ENCODE measurements at regions not wholly inside any gene's neighbourhood (a gene's known extent, or its start where the extent isn't known, plus 50 kb on each side); places are given as distances from the start of the nearest gene placed in this dataset.

GRCh38 chr4:187569871-187570270 is 425.7 kb upstream of the ZFP42 start:
- no peak overlapping the region for H3K4me3 Mint-ChIP-seq
- H3K4me1 Mint-ChIP-seq (ENCODE audit: low read depth): no peaks in the 10 kb centered on the region
- intact Hi-C loops (cut with micrococcal nuclease): no loop called here
- H3K36me3 Mint-ChIP-seq (ENCODE audit: low read depth): no peaks in the 10 kb centered on the region
- no peak for DNase-seq
- no peak overlapping the region for H3K27ac Mint-ChIP-seq
- CTCF ChIA-PET: no interaction called here
- H3K27me3 Mint-ChIP-seq (ENCODE audit: low read depth): no peaks in the 10 kb centered on the region
- peaks cover 10% of the 10 kb centered on the region for H3K9me3 Mint-ChIP-seq

GRCh38 chr4:187575706-187576105 is 419.9 kb upstream of the ZFP42 start:
- DNase-seq: no peak
- Mint-ChIP-seq H3K36me3 (ENCODE audit: low read depth) (no peaks in the 10 kb centered on the region), H3K4me1 (ENCODE audit: low read depth) (no peaks in the 10 kb centered on the region), H3K27ac (no peak overlapping the region), H3K27me3 (ENCODE audit: low read depth) (no peaks in the 10 kb centered on the region), H3K9me3 (no peaks in the 10 kb centered on the region), H3K4me3 (no peak overlapping the region)
- intact Hi-C loops (cut with micrococcal nuclease): no loop called here
- CTCF ChIA-PET: no interaction called here

GRCh38 chr4:187576751-187577150 is 418.8 kb upstream of the ZFP42 start:
- Mint-ChIP-seq H3K4me1 (ENCODE audit: low read depth) (no peaks in the 10 kb centered on the region), H3K27me3 (ENCODE audit: low read depth) (no peaks in the 10 kb centered on the region), H3K36me3 (ENCODE audit: low read depth) (no peaks in the 10 kb centered on the region), H3K27ac (no peak overlapping the region), H3K9me3 (no peaks in the 10 kb centered on the region), H3K4me3 (no peak overlapping the region)
- no peak for DNase-seq
- CTCF ChIA-PET: no interaction called here
- intact Hi-C loops (cut with micrococcal nuclease): no loop called here

- Mint-ChIP-seq H3K27ac (no peak overlapping the region), H3K4me3 (no peak overlapping the region), H3K27me3 (ENCODE audit: low read depth) (no peaks in the 10 kb centered on the region), H3K9me3 (no peaks in the 10 kb centered on the region), H3K36me3 (ENCODE audit: low read depth) (no peaks in the 10 kb centered on the region), H3K4me1 (ENCODE audit: low read depth) (no peaks in the 10 kb centered on the region)
- no peak for DNase-seq
- intact Hi-C loops (cut with micrococcal nuclease): no loop called here
- CTCF ChIA-PET: no interaction called here
Observed at GRCh38 chr4:187577941-187578480, 417.6 kb upstream of the ZFP42 start.

- intact Hi-C loops (cut with micrococcal nuclease): no loop called here
- H3K27ac Mint-ChIP-seq: no peak overlapping the region
- no peak overlapping the region for H3K4me3 Mint-ChIP-seq
- H3K9me3 Mint-ChIP-seq: no peaks in the 10 kb centered on the region
- CTCF ChIA-PET: no interaction called here
- H3K4me1 Mint-ChIP-seq (ENCODE audit: low read depth): no peaks in the 10 kb centered on the region
- no peaks in the 10 kb centered on the region for H3K36me3 Mint-ChIP-seq (ENCODE audit: low read depth)
- no peak for DNase-seq
- no peaks in the 10 kb centered on the region for H3K27me3 Mint-ChIP-seq (ENCODE audit: low read depth)
Observed at GRCh38 chr4:187586892-187587291, 408.7 kb upstream of the ZFP42 start.

- DNase-seq: no peak
- H3K27ac Mint-ChIP-seq: no peak overlapping the region
- intact Hi-C loops (cut with micrococcal nuclease): no loop called here
- H3K4me1 Mint-ChIP-seq (ENCODE audit: low read depth): no peaks in the 10 kb centered on the region
- no peaks in the 10 kb centered on the region for H3K9me3 Mint-ChIP-seq
- H3K27me3 Mint-ChIP-seq (ENCODE audit: low read depth): no peaks in the 10 kb centered on the region
- no peaks in the 10 kb centered on the region for H3K36me3 Mint-ChIP-seq (ENCODE audit: low read depth)
- H3K4me3 Mint-ChIP-seq: no peak overlapping the region
- CTCF ChIA-PET: no interaction called here
Observed at GRCh38 chr4:187598196-187598595, 397.4 kb upstream of the ZFP42 start.

- Mint-ChIP-seq H3K4me1 (ENCODE audit: low read depth) (no peaks in the 10 kb centered on the region), H3K27ac (no peak overlapping the region), H3K9me3 (no peaks in the 10 kb centered on the region), H3K36me3 (ENCODE audit: low read depth) (no peaks in the 10 kb centered on the region), H3K27me3 (ENCODE audit: low read depth) (peaks cover 4% of the 10 kb centered on the region), H3K4me3 (no peak overlapping the region)
- CTCF ChIA-PET: no interaction called here
- intact Hi-C loops (cut with micrococcal nuclease): loop anchor here (10.0 kb wide), 1 partner anchor 878 kb away; the partner anchor contains the start of gene FAT1
- no peak for DNase-seq
Observed at GRCh38 chr4:187602339-187603092, 393.1 kb upstream of the ZFP42 start.

GRCh38 chr4:187603093-187604025 is 392.2 kb upstream of the ZFP42 start:
- H3K4me1 Mint-ChIP-seq (ENCODE audit: low read depth): no peaks in the 10 kb centered on the region
- peaks cover 4% of the 10 kb centered on the region for H3K27me3 Mint-ChIP-seq (ENCODE audit: low read depth)
- no peaks in the 10 kb centered on the region for H3K36me3 Mint-ChIP-seq (ENCODE audit: low read depth)
- H3K9me3 Mint-ChIP-seq: no peaks in the 10 kb centered on the region
- no peak overlapping the region for H3K4me3 Mint-ChIP-seq
- CTCF ChIA-PET: interaction anchor here (0.6 kb wide), 1 partner anchor 782 kb away, joined by 4 read pairs; no protein-coding TSS in a partner anchor
- intact Hi-C loops (cut with micrococcal nuclease): loop anchor here (10.0 kb wide), 1 partner anchor 879 kb away; the partner anchor contains the start of gene FAT1
- H3K27ac Mint-ChIP-seq: no peak overlapping the region
- DNase-seq: no peak

- Mint-ChIP-seq H3K4me3 (no peak overlapping the region), H3K27me3 (ENCODE audit: low read depth) (peaks cover 4% of the 10 kb centered on the region), H3K36me3 (ENCODE audit: low read depth) (no peaks in the 10 kb centered on the region), H3K9me3 (no peaks in the 10 kb centered on the region), H3K27ac (no peak overlapping the region), H3K4me1 (ENCODE audit: low read depth) (no peaks in the 10 kb centered on the region)
- no peak for DNase-seq
- CTCF ChIA-PET: no interaction called here
- intact Hi-C loops (cut with micrococcal nuclease): loop anchor here (10.0 kb wide), 1 partner anchor 880 kb away; the partner anchor contains the start of gene FAT1
Observed at GRCh38 chr4:187604984-187605383, 390.6 kb upstream of the ZFP42 start.

GRCh38 chr4:187606581-187606980 is 389.0 kb upstream of the ZFP42 start:
- intact Hi-C loops (cut with micrococcal nuclease): loop anchor here (2.0 to 10.0 kb wide), 2 partner anchors 882 to 1596 kb away; partner anchors contain the start of gene FAT1
- CTCF ChIA-PET: interaction anchor here (1.3 kb wide), 1 partner anchor 15 kb away, joined by 6 read pairs; no protein-coding TSS in a partner anchor
- Mint-ChIP-seq H3K27ac (no peak overlapping the region), H3K4me1 (ENCODE audit: low read depth) (no peaks in the 10 kb centered on the region), H3K27me3 (ENCODE audit: low read depth) (peaks cover 4% of the 10 kb centered on the region), H3K36me3 (ENCODE audit: low read depth) (no peaks in the 10 kb centered on the region), H3K9me3 (no peaks in the 10 kb centered on the region), H3K4me3 (no peak overlapping the region)
- DNase-seq: peak; percentile 23

GRCh38 chr4:187608001-187608421 is 387.6 kb upstream of the ZFP42 start:
- H3K4me1 Mint-ChIP-seq (ENCODE audit: low read depth): no peaks in the 10 kb centered on the region

GRCh38 chr4:187612301-187612700 is 383.3 kb upstream of the ZFP42 start:
- intact Hi-C loops (cut with micrococcal nuclease): no loop called here
- no peak for DNase-seq
- no peaks in the 10 kb centered on the region for H3K9me3 Mint-ChIP-seq
- H3K4me3 Mint-ChIP-seq: no peak overlapping the region
- CTCF ChIA-PET: no interaction called here
- H3K4me1 Mint-ChIP-seq (ENCODE audit: low read depth): no peaks in the 10 kb centered on the region
- no peak overlapping the region for H3K27ac Mint-ChIP-seq
- no peaks in the 10 kb centered on the region for H3K27me3 Mint-ChIP-seq (ENCODE audit: low read depth)
- no peaks in the 10 kb centered on the region for H3K36me3 Mint-ChIP-seq (ENCODE audit: low read depth)

More at GRCh38 chr4:187608001-187608421, 387.6 kb upstream of the ZFP42 start:
- Mint-ChIP-seq H3K4me3 (no peak overlapping the region), H3K27ac (no peak overlapping the region), H3K9me3 (no peaks in the 10 kb centered on the region), H3K36me3 (ENCODE audit: low read depth) (no peaks in the 10 kb centered on the region), H3K27me3 (ENCODE audit: low read depth) (peaks cover 4% of the 10 kb centered on the region)
- intact Hi-C loops (cut with micrococcal nuclease): loop anchor here (10.0 kb wide), 1 partner anchor 883 kb away; the partner anchor contains the start of gene FAT1
- CTCF ChIA-PET: no interaction called here
- no peak for DNase-seq

Data from activated naive CD4-positive, alpha-beta T cell treated with anti-CD3 and anti-CD28 coated beads for 36 hours (primary cell).